ENCODE measurements at regions not wholly inside any gene's neighbourhood (a gene's known extent, or its start where the extent isn't known, plus 50 kb on each side); places are given as distances from the start of the nearest gene placed in this dataset.

DNA sequence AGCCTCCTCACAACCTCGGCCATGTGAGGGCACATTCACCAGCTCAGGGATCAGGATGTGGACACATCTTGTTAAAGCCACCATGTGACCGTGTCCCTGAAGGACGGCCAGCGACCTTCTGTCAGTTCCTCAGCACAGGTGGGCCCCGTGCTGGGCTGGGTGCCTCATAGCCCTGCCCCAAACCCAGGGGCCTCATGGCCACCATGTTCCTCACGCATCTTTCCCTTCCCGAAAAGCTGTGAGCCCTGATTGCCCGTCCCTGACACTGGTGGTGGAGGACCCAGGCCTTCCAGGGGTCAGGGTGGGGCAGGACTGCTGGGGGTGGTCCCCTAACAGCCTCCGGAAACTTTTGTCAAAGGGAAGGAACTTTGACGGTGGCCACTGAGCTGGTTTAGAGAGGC lies 60.1 kb upstream of the ADRA2C start:
- peak in 3 of 10 donors; percentile 9 to 73 (median 57) for DNase-seq
- intact Hi-C loops (cut with DNase I): no loop called here

DNA sequence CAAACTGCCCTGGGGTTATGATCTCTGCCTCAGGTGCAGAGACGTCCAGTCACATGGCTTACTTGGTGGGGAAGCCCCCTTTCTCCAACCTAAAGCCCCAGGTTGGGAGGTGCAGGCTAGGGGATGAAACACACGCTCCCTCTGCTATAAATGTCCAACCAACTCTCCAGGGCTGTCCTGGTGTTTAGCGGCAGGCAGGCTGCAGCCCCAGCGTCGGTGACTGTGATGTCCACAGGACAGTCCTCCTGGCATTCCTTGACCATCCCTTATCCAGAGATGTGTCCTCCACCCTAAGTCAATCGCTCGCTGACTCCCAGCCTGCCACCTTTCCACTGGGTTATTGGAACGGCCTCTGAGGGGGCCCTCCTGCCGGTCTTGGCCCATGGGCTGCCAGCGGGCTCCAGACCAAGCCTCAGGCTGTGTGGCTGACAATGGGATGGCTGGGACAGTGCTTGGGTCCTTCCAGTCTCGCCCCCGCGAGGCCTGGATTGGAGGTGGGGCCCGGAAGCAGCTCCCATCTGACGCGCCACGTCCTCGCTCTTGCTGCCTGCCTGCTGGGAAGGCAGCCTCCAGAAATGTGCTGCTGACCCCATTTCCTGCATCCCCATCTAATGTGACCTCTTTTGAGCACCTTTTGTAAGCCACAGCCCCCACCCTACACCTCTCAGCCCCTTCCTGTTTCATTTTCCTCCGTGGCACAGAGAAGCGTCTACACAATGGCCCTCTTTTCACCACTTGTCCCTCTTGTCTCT lies 60.8 kb upstream of the ADRA2C start:
- DNase-seq: peak in 4 of 10 donors; percentile 15 to 80 (median 51)
- intact Hi-C loops (cut with DNase I): no loop called here

DNA sequence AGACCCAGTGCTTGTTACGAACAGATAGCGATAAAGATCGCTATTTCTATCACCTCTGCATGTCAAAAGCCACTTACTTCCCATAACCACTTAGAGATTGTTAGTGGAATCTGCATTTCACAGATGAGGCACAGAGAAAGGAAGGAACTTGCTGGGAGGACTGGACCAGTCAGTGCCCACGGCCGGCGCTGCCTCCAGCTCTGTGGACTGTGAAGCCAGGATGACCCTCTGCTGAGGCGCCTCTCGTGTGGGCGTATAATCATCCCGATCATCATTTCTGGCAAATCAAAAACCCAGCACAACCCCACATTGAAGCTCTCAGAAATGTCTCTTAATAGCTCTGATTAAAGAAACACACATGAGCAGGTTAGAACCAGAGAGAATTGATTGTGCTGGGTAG lies 61.5 kb upstream of the ADRA2C start:
- DNase-seq: peak in 4 of 10 donors; percentile 2 to 67 (median 32)

DNA sequence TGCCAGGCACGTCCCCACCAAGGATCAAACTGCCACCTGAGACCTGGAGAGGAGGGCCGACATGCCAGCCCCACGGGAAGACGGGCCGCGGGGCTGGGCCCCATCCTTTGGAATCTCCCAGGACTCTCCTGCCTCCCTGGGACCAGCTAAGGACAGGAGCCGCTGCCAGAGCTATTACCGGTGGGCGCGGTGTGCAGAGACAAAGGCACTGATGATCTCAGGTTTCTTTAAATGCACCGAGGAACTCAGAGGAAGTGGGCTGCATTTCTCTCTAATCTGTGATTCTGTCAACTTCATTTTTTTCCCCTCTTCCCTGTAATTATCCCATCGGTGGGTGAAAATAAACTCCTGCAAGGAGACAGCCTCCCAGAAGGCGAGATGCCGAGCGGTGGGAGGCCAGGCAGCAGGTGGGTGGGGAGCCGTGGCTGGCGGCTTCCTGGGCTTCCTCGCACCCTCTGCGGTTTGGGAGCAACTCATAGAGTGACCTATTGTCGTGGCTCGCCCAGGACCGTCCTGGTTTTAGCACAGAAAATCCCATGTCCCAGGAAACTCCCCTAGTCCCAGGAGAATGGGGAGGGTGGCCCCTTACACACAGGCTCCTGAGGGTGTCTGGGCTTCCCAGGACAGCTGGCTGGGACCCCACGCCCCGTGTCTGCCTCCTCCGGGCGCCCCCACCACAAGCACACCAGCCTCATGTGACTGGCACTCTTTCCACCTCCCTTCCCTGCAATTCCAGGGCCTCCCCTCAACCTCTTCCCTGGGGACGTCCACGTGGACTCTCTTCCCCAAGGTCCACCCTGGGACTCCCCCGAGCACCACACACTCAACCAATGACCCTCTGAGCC lies 62.3 kb upstream of the ADRA2C start:
- intact Hi-C loops (cut with DNase I): no loop called here
- DNase-seq: peak in 5 of 10 donors; percentile 3 to 85 (median 77)

More for the DNA sequence above, 61.5 kb upstream of the ADRA2C start:
- intact Hi-C loops (cut with DNase I): no loop called here

DNA sequence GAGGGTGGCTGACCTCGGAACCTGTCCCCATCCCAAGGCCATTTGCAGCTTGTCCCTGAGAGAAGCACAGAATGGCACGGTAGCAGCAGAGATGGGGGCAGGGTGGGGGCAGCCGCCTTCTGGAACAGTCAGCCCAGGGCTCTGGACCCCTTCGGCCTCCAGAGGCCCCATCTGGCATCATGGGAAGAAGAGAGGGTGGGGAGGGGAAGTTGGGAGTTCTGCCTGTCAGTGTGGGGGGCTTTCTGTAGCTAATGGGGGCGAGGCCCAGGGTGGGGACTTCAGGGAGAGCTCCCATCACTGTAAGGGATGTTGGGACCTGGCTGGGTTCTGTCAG lies 62.9 kb upstream of the ADRA2C start:
- DNase-seq: peak in 2 of 10 donors; percentile 35 to 43
- intact Hi-C loops (cut with DNase I): no loop called here

DNA sequence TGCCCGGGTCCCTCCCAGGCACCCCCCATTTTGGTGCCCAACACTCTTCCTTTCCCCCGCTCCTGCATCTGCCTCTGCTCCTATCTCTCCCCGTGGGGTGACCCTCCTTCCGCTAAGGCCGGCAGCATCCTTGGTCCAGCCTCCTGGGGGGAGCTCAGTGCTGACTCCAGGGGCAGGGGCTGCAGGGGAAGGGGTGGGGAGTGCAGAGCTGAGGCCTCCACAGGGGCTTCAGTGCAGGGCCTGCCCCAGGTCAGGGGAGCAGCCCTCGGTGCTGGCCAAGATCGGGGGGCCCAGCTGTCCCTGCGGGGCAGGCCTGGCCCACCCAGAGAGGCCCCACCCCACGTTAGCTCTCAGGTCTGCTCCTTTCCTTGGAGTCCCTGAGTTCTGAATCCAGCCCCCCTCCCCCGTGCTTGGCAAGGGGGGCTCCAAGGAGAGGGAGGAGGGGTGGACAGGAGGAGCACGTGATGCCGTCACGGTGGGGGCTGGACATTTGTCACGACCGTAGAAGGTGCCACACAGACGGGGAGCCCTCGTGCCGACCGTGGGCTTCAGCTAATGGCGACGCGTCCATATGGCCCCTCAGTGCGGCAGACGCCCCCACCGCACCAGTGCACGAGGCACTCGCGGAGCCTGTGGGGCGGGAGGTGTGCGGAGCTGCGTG lies 63.5 kb upstream of the ADRA2C start:
- DNase-seq: peak in 6 of 10 donors; percentile 2 to 67 (median 41)
- intact Hi-C loops (cut with DNase I): no loop called here

DNA sequence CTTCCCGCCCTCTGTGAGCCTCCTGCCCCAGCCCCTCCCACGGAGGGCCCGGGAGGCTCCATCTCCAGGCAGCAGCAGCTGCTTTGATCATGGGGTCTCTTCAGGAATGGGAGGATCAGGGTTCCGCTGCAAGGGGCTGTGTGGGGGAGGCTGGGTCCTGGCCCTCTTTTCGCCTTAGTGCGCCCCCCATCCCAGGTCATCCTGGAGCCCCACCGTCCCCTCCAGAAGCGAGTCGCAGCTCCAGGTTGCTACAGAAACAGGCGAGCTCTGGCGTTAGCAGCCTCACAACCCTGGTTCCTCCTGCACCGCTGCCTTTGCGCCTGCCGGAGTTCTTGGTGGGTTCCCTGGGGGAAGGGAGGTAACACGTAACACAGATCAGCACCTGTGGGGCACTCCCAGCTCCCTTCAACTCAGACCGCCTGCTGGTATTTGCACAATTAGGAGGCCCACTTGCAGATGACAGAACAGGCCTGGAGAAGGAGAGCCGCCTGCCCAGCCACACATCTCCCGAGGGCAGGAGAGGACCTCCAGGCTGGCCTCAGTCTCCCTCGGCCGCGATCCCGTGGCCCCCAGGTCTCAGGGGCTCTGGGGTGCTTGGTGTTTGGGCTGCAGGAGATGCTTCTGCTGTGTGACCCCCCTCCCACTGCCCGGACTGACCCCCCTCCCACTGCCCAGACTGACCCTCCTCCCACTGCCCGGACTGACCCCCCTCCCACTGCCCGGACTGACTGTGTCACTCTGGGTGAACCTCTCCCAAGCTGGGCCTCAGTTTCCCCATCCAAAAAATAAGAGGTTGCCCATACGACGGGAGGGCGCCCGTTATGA lies 64.2 kb upstream of the ADRA2C start:
- intact Hi-C loops (cut with DNase I): no loop called here
- DNase-seq: peak in 3 of 10 donors; percentile 2 to 74 (median 43)

DNA sequence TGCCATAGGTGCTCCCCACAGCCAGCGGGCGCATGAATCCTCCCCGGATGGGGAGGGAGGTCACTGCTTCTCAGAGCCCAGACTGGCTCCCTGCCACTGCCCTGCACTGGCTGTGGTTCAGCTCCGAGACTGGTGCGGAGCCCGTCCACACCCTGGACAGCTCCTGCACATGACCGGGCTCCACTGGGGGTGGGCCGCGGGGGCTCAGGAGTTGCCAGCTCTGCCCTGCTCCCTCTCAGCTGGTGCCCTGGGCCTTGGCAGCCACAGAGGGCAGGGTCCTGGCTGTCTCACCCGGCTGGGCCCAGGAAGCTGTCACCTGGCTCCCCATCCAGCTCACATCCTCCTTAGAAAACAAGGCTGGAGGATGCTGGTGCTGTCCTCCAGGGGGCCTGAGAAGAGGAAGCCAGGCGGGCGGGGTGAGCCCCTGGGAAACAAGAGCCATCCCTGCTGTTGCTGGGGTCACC lies 64.9 kb upstream of the ADRA2C start:
- intact Hi-C loops (cut with DNase I): no loop called here
- DNase-seq: peak in 5 of 10 donors; percentile 4 to 82 (median 67)

DNA sequence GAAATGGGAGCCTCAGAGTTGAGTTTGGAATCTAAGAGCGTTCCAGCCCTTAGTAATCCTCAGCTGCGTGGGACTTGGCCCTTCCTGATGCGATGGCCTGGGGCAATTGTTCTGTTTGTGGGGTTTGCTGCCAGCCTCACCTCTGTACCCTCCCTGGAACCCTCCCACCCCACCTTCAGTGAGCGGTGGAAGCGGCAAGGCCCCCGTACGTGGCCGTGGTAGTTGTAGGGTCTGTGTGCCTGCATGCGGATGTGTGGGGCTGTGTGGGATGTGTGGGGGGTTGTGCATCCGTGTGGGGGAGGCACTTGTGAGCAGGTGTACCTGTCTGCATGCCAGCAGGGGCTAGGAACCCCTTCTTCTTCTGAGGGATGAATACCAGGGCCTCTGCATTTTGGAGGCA lies 65.4 kb upstream of the ADRA2C start:
- intact Hi-C loops (cut with DNase I): no loop called here
- DNase-seq: peak in 4 of 10 donors; percentile 5 to 60 (median 60)

DNA sequence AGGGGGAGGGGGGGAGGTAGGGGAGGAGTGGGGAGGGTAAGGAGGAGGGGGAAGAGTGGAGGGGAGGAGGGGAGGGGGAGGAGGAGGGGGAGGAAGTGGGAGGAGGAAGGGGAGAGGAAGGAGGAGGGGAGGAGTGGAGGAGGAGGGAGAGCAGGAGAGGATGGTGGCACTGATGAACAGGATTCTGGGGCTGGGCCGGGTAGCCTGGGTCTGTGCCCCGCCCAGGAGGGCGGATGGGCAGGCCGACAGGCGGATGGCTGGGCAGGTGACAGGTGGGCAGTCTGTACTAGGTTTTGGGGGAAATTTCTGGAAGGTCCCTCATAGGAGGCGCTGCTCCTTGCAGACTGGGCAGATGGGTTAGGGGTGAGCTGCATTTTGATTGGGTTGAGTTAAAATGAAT lies 66.0 kb upstream of the ADRA2C start:
- intact Hi-C loops (cut with DNase I): no loop called here
- peak in 2 of 10 donors; percentile 4 to 56 for DNase-seq

DNA sequence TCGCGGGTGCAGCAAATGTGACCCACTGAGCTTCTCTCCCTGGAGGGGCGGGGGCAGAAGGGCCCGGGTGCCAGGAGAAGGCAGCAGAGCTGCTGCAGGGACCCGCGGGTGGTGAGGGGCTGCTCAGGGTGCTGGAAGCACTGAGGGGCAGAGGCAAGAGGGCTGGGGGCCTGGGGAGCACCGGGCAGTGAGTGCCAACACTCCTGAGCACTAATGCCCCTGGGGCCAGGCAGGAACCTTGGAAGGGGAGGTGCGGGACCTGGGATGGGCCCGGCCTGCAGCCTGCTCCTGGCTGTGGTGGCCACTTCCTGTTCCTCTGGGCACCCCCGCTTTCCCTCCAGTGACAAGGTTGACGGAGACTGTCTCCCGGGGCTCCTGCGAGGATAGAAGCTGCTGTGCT lies 66.5 kb upstream of the ADRA2C start:
- peak in 5 of 10 donors; percentile 2 to 75 (median 49) for DNase-seq
- intact Hi-C loops (cut with DNase I): no loop called here

DNA sequence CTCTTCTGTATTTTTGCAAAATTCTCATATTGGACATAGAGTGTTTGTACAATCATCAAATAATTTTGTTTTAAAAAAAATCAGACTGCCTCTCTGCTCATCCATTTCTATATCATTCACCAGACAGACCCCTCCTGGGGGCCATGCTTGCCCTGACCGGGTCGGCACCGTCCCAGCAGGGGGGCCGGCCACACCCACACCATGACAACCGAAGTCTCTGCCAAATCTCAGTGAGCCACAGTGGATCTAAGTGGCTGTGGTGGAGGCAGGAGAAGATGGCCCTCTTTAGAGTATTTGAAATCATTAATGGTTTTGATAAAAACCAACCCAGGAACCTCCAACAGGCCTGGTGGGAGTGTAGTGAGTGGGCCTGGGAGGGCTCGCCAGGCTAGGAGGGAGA lies 66.9 kb upstream of the ADRA2C start:
- DNase-seq: peak in 2 of 10 donors; percentile 47 to 51
- intact Hi-C loops (cut with DNase I): no loop called here

DNA sequence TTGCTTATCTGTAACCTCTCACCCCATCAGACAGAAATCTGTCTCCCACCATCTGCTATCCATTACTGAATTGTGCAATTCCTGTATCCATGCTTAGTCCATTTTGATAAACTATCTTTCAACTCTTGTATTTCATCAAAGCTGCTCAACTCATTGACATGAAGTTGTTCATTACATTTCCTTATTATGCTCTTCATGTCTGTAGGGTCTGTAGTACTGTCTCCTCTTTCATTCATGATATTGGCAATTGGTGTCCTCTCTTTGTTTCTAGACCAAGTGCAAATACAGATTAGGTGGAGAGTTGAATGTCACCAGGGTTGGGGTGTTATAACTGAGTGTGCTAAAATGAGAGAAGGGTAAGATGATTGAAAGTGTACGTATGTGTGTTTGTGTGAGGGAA lies 69.2 kb upstream of the ADRA2C start:
- intact Hi-C loops (cut with DNase I): no loop called here
- DNase-seq: no peak

DNA sequence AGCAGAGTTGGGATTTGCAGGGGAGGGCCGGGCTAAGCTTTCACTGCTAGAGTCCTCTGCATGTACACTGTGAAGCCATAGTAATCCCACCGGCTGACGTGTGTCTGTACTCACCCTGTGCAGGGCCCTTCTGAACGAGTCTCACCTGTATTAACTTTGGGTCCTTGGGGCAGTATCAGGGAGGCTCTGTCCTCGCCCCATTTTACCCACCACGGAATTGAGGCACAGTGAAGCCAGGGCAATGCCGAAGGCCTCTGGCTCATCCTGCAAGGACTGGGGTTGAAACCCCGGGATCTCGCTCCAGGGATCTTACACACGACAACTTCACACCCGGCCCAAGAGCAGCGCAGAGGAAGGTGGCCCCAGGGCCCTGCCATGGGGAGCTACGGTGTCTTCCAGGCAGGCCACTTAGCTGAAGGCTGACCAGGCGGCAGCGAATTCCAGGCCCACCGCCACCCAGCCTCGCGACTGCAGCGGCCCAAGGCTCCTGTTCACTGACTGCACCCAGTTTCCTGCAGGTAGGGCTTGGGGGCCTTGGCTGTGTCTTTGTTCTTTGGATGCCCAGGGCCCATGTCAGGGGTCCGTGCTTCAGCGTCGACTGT lies 75.5 kb upstream of the ADRA2C start:
- intact Hi-C loops (cut with DNase I): no loop called here
- peak in 4 of 10 donors; percentile 3 to 61 (median 55) for DNase-seq

DNA sequence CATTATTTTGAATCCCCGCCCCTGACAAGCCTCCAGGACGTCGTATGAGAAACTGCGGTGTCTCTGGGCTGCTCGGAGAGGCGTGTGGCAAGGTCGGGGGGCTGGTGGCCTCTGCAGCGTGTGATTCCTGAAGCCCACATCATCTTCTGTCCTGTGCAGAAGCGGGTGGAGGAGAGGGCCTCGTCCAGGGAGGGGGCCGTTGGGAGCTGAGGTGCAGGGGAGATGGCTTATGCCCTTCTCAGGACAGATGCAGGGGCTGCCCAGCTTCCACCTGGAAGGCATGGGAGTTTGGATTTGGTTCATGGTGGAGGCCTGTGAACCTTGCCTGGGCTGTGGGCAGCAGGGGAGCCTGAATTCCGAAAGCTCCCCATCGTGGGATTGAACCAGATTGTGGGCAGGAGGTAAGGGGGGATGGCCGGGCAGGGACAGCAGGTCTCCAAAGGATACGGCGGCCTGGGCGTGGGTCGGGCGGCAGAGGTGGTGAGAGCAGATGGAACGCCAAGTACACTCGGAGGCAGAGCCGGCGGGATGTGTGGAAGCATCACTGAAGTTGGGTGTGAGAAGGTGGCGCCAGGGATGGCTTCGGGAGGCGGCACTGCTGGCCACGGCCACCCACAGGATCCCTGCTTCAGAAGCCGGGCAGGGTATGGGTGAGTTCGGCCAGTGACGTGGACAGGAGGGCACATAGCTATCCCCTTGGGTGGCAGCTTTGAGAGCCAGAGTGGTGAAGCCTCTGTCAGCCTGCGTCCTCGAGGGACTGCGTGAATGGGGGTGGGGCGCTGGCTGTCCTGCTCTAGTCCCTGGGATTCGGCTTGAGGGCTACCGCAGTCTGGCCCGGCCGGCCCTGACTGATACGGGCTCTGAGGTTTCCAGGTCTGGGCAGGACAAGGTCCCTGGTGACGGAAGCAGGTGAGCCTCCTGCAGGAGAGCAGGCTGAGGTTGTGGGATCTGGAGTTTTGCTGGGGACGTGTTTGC lies 76.3 kb upstream of the ADRA2C start:
- intact Hi-C loops (cut with DNase I): no loop called here
- DNase-seq: peak in 5 of 10 donors; percentile 13 to 86 (median 65)

DNA sequence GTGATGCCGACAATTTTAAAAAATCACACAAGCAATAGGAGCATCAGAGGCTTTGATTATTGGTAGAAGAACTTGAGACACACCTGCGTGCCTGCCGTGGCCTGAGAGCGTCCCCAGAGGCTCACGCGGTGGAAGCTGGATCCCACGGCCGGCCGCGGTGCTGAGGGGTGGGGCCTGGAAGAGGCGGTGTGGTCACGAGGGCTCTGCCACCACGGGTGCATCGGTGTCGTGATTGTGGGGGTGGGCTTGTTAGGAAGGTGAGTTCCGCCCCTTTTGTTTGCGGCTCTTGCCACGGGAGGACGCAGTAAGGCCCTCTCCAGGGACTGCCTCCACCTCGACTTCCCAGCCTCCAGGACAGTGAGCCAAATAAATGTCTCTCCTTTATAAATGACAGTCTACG lies 77.2 kb upstream of the ADRA2C start:
- intact Hi-C loops (cut with DNase I): no loop called here
- DNase-seq: peak in 4 of 10 donors; percentile 0 to 76 (median 46)

DNA sequence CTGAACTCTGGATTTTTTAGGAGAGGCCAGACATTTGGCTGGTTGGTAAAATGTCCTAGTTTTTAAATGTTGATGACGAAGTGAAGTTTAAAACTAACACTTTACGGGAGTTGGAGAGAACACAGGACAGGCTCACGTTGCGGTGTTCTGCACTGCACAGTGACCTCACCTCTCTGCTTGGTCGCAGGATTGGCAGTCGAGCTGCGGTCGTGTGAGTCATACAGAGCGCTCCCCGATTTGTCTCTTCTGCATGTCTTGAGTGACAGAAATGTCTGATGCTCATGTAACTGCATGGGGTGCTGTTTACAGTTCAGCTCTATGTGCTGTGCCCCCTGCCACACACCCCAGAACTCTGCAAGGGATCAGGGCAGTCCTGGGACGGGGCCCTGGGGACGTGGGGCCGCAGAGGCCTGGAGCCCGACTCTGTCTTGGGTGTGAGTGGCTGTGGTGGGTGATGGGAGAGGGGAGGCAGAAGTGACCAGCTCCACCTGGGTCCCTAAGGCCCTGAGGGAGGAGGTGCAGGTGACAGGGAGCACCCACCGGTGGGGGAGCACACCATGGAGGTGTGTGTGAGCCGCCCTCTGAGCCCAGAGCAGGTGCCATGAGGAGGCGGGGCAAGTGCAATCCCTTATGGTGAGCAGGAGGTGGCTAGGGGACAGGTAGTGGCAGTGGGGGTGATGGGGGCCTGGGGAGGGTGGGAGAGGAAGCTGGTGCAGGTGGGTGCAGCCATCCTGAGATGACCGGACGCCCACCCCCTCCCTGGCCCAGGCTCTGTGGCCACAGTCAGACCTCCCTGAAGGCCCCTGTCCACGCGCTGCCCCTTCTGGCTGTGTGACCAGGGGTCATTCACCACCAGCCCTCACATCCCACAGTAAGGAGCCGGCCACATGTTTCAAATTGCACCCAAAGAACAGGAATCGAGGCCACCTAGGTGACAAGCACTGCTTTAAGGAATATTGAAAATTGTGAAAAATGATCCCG lies 77.9 kb upstream of the ADRA2C start:
- intact Hi-C loops (cut with DNase I): no loop called here
- peak in 4 of 10 donors; percentile 5 to 71 (median 44) for DNase-seq
